Ishikawa (cell line): ENCODE measurements at regions not wholly inside any gene's neighbourhood (a gene's known extent, or its start where the extent isn't known, plus 50 kb on each side); places are given as distances from the start of the nearest gene placed in this dataset.

Experiments
- CREB1 ChIP-seq: IDR thresholded peaks from 2 replicates; pipeline ENCODE4 v1.6.1; 2012; ENCODE audit warnings: low read depth
- REST ChIP-seq: IDR thresholded peaks from 2 replicates; pipeline ENCODE4 v1.6.1; 2012; ENCODE audit warnings: low read depth, mild to moderate bottlenecking

DNA sequence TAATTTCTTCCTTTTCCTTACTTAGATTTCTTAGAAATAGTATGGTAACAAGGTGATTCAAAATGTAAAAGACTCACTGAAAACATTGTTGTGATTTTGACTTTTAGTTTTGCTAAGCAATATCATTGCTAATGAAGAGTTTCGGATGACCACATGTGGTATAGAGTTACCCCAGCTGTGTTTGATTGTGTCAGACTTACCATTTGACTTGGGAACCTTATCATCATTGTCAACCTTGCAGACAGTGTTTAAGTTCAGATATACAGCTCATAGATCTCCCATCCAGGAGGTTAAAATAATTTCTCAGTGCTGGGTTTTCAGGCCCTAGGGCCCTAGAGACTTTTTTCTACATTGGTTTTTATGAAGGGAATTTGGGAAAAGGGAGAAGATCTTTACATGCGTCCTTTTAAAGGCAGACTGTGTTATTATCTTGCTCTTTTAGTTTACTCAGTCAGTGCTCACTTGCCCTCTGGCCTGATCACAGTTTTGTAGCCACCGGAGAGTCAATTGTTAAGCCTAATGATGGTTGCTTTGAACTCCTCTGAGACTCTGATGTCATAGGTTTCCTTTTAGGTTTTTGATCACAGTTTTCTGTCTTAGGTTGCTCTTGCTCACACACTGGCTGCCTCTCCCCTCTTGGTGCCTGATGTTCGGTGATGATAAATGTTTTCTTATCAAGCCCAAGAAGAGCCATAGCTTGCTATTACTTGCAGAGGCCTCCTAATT is 133.5 kb upstream of the ZPLD1 start:
- TF ChIP-seq REST (no peak), CREB1 (no peak)
